Left ventricle myocardium inferior (tissue), 1 donor: ENCODE measurements at regions not wholly inside any gene's neighbourhood (a gene's known extent, or its start where the extent isn't known, plus 50 kb on each side); places are given as distances from the start of the nearest gene placed in this dataset.

Source experiments
- DNase-seq: peaks from one replicate; pipeline ENCODE4 v3.0.0-alpha.2; 2020
- H3K27ac ChIP-seq: fragments of 200-600 bp; replicated peaks from 2 replicates; pipeline ENCODE4 v1.8.0; 2021
- H3K27me3 ChIP-seq: fragments of 200-600 bp; 2 replicates; pipeline ENCODE4 v1.8.0; 2021; ENCODE audit warnings: low read depth
- H3K36me3 ChIP-seq: fragments of 200-600 bp; 2 replicates; pipeline ENCODE4 v1.8.0; 2021
- H3K4me1 ChIP-seq: fragments of 200-600 bp; 2 replicates; pipeline ENCODE4 v1.8.0; 2021
- H3K4me3 ChIP-seq: fragments of 200-600 bp; 2 replicates; pipeline ENCODE4 v1.8.0; 2021; ENCODE audit warnings: mild to moderate bottlenecking, moderate library complexity
- H3K9me3 ChIP-seq: fragments of 200-600 bp; replicated peaks from 2 replicates; pipeline ENCODE4 v1.8.0; 2021
- intact Hi-C: fragments of 100-400 bp; cut with micrococcal nuclease; formaldehyde crosslinking; loops from one replicate; pipeline ENCODE4 v1.11.0; 2022
- TF ChIP-seq, protein P1 (sequence below): fragments of 200-600 bp; IDR thresholded peaks from 2 replicates; pipeline ENCODE4 v1.8.0; 2021; ENCODE audit warnings: antibody characterized with exemption, mild to moderate bottlenecking, borderline replicate concordance
- donor health status: DM: no; HTN: yes; CAD: no; lungs with severe emphysema.

- H3K27ac ChIP-seq: no peak overlapping the region
- peaks cover 5% of the 10 kb centered on the region for H3K9me3 ChIP-seq
- TF ChIP-seq, protein P1, sequence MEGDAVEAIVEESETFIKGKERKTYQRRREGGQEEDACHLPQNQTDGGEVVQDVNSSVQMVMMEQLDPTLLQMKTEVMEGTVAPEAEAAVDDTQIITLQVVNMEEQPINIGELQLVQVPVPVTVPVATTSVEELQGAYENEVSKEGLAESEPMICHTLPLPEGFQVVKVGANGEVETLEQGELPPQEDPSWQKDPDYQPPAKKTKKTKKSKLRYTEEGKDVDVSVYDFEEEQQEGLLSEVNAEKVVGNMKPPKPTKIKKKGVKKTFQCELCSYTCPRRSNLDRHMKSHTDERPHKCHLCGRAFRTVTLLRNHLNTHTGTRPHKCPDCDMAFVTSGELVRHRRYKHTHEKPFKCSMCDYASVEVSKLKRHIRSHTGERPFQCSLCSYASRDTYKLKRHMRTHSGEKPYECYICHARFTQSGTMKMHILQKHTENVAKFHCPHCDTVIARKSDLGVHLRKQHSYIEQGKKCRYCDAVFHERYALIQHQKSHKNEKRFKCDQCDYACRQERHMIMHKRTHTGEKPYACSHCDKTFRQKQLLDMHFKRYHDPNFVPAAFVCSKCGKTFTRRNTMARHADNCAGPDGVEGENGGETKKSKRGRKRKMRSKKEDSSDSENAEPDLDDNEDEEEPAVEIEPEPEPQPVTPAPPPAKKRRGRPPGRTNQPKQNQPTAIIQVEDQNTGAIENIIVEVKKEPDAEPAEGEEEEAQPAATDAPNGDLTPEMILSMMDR: no peak
- no peaks in the 10 kb centered on the region for H3K4me1 ChIP-seq
- H3K36me3 ChIP-seq: no peaks in the 10 kb centered on the region
- H3K27me3 ChIP-seq: no peaks in the 10 kb centered on the region
- intact Hi-C loops: no loop called here
- H3K4me3 ChIP-seq: no peak overlapping the region
- DNase-seq: no peak
These were observed 267.9 kb downstream of the MRTFB start for GRCh38 chr16:14338969-14339368.

DNA sequence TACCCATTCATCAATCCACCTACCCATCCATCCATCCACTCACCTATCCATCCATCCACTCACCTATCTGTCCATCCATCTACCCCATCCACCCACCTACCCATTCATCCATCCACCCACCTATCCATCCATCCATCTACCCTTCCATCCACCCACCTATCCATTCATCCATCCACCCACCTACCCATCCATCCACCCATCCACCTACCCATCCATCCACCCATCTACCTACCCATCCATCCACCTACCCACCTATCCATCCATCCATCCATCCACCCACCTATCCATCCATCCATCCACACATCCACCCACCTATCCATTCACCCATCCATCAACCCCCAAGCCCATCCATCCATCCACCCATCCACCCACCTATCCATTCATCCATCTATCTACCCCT, 267.1 kb downstream of the MRTFB start:
- no peaks in the 10 kb centered on the region for H3K27me3 ChIP-seq
- TF ChIP-seq, protein P1: no peak
- no peak for DNase-seq
- H3K9me3 ChIP-seq: peaks cover 5% of the 10 kb centered on the region
- no peak overlapping the region for H3K4me3 ChIP-seq
- H3K4me1 ChIP-seq: no peaks in the 10 kb centered on the region
- H3K27ac ChIP-seq: no peak overlapping the region
- intact Hi-C loops: no loop called here
- no peaks in the 10 kb centered on the region for H3K36me3 ChIP-seq

- Histone ChIP-seq H3K27me3 (no peaks in the 10 kb centered on the region), H3K9me3 (peaks cover 5% of the 10 kb centered on the region), H3K36me3 (no peaks in the 10 kb centered on the region), H3K27ac (no peak overlapping the region), H3K4me3 (no peak overlapping the region), H3K4me1 (no peaks in the 10 kb centered on the region)
- intact Hi-C loops: no loop called here
- TF ChIP-seq, protein P1: no peak
- no peak for DNase-seq
These were observed 266.4 kb downstream of the MRTFB start for GRCh38 chr16:14337303-14338191.

GRCh38 chr16:14335297-14335696, 264.2 kb downstream of the MRTFB start:
- H3K36me3 ChIP-seq: no peaks in the 10 kb centered on the region
- TF ChIP-seq, protein P1: no peak
- no peaks in the 10 kb centered on the region for H3K27me3 ChIP-seq
- H3K4me1 ChIP-seq: no peaks in the 10 kb centered on the region
- H3K4me3 ChIP-seq: no peak overlapping the region
- H3K9me3 ChIP-seq: no peaks in the 10 kb centered on the region
- no peak for DNase-seq
- H3K27ac ChIP-seq: no peak overlapping the region
- intact Hi-C loops: no loop called here

DNA sequence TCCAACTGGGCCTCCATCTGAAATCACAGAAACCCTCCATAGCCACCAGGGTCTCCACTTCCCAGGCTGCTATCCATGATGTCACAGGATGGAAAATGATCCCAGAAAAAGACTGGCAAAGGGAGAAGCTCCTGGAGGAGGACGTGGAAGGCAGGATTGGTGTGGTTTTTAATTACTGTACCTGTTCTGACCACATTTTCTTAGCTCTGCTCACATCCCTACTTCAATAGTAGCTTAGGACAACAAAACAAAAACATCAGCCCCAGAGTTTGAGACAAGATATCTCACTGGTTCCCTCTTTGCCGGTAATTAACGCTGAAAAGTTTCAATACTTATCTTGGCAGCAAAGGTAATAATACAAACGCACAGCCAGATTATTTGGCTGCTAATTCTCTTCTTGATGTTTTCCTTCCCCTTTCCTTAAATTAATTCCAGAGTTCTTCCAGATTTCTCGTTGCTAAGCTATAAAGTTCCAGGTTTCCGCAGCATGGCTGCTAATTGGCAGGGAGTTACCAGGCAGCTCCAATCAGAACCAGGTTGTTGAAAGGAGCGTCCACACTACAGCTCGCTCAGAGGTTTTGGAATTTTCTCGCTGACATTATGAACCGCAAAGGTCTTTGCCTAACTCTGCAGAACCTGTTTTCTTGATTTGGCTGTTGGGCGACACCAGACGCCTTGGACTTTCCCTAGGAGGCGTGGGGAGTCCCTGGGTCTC, 263.4 kb downstream of the MRTFB start:
- no peak overlapping the region for H3K27ac ChIP-seq
- no peak for DNase-seq
- H3K4me3 ChIP-seq: no peak overlapping the region
- TF ChIP-seq, protein P1: no peak
- no peaks in the 10 kb centered on the region for H3K27me3 ChIP-seq
- intact Hi-C loops: no loop called here
- no peaks in the 10 kb centered on the region for H3K9me3 ChIP-seq
- H3K4me1 ChIP-seq: no peaks in the 10 kb centered on the region
- H3K36me3 ChIP-seq: no peaks in the 10 kb centered on the region
